COLO668 (cell line): ENCODE measurements at regions not wholly inside any gene's neighbourhood (a gene's known extent, or its start where the extent isn't known, plus 50 kb on each side); places are given as distances from the start of the nearest gene placed in this dataset.

Experiments used
- DNase-seq: peaks from one replicate; lab custom pipeline; 2025; ENCODE audit not compliant: unreplicated experiment; lab: John Stamatoyannopoulos, UW

DNA sequence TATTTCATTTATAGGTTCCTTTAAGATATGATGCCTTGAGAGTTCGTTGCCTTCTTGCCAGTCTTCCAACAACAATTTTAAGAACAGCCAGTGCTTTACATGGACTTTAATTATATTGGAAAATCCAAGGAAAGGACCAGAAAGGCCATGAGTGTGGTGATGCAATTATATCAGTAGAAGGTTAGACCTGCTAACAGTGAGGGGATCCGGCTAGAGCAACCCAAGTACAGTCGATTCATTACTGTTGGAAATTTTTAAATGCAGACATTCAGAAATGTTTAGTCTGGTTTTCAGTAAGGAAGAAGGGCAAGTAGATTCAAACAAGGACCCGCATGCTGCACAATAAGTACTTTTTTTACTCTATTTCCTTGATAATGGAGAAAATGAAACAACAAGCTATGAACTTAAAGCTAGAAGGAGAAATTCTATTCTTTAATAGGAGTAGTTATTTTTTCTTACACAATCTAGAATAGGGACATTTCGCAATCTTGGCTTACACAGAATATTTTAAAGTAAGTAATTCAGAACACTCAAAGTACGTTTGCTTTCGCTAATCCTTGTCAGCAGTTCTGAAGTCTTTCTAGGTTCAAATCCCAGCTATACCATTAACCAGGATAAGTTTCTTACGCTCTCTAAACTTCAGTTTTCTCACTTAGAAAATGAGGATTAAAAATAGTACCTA, 405.5 kb downstream of the MEIS1 start:
- no peak for DNase-seq

DNA sequence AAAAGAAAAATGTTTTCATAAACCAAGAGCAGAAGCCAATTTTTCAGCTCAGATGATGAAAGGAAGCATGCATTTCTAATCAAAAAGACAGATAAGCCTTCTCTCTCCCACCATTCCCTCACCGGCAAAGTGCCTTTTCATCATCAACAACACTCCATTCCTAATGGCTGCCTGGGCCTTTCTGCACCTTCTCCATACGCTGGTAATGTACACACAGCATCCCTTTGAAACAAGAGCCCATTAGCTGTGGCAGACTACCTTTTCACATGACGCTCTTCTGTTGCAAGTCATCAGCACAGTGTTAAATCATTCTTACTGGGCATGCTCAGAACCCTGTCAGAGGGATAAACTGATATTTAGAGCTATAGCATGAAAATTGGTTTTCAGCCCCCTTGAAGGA, 408.9 kb downstream of the MEIS1 start:
- no peak for DNase-seq

DNA sequence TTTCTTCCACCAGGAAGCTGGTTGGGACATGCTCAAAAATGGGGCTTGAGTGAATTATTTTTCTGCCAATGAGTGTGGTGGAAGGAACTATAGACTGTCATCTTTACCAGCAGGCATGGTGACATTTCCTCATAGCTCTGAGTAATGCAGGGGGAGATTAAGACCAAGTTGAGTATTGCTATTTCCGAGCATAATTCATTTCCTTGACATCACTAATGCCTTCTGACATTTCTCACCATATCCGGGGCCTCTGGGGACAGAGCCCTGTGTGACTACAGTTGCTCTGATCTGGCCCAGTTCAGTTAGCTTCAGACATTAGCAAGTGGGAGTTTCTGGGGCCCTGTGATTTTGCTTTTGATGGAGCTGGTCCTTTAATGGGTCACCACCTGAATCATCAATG, 410.4 kb downstream of the MEIS1 start:
- DNase-seq: no peak

DNA sequence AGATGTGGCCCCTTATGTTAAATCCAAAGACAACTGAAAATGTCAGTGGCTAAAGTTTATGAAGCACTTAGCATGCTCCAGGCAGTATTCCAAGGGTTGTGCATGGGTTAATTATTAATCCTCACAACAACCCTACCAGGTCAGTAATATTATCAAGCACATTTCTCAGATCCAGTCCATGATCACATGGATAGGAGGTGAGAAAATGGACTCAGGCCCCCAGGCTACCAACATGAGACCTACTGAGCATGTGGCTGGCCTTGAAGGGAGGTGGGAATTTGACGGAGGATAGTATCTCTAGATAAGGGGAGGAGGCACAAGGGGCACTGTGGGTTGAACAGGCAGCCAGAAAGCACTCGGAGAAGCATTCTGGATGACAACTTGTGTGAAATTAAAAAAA, 412.0 kb downstream of the MEIS1 start:
- no peak for DNase-seq

DNA sequence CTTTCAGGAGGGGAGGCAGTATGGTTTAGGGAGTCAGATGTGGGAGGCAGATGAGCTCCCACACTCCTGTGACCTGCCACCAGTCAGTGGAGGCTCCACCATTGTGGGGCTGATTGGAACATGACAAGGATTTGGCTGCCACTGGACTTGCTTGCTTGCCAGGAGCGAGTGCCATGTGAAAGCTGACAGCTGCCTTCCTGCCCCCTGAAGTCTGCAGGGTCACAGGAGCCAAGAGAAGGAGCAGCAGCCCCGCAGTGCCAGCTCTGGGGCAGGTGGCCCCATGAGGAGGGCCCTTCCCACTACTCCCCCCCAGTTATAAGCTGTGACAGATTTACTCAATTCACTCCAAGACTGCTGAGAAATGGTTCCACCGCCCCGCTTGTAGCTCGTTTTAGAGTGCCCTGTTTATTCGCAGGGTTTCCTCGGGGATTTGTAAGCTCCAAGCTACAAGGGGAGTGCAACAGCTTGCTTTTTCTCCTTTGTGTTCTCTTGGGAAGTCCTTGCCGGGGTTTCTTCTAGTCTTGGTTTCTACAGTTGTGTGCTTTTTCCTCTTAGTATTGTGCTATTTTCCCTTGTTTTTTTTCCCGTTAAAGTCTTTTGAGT, 414.3 kb downstream of the MEIS1 start:
- DNase-seq: no peak

DNA sequence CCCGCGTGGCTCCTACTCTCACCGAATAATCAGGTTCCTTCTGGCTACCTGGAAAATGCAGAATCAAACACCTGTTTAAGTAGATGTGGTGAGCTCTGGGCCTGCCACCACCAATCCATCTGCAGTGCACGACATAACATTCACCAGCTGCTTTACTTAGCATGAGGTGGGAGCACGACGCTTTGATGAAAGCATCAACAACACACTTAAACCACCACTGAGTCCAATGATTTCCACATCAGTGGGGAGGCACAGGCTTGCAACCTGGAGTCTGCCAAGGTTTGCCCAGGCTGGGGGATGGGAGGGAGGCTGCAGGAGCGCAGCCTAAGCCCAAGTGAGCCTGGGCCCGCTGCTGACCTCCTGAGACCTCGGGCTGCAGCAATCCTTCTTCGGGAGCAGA, 415.5 kb downstream of the MEIS1 start:
- no peak for DNase-seq

DNA sequence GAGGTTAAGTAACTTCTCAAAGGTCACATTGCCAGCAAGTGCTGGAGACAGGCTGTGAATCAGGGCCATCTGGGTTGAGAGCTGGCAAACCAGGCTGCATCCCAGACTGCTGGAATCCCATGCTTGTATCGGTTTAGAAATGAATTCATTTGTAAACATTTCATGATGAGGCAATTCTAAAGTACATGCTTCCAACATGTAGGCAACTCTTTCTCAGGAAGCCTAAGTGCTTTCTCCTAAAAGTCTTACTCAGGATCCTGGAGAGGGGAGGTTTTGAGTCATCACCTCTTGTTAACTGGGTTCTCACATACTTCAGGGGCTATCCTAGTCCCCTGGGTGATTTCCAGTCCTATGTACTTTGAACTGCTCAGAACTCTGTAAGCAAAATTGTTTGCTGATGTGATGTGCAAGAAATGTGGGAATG, 416.5 kb downstream of the MEIS1 start:
- DNase-seq: no peak

DNA sequence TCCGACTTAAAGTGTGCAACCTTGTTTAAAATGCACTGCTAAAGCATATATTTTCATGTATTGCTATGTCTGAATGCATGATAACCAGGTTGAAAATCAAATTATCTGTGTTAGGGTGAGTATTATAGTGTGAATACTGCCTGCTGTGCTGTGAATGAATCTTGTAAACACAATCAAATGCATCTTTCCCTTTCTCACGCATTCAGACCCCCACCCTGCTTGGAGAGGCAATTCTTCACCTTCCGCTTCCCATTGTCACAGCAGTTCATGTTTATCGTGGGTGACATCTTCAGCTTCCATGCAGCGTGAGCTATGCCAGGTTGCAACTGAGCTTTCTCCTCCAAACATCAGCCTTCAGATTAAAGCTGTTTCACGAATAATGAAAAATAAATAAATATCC, 418.0 kb downstream of the MEIS1 start:
- DNase-seq: no peak

DNA sequence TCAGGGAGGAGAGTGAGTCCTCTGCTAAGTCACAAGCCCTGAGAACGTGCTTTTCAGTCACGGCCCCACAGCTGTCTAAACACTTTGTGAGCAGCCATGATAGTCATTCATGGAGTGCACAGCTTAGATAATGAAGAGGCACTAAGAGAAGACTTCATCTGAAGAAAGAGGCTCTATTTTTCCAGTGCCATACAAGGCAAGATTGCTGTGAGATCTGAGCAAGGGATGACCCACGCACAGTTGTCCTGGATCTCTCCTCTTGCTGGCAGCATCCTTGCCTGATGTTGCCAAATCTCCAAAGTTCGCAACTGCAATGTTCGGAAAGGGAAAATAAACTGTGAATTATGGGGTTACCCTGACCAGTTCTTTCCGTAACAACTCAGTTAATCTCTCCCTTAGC, 418.7 kb downstream of the MEIS1 start:
- no peak for DNase-seq

DNA sequence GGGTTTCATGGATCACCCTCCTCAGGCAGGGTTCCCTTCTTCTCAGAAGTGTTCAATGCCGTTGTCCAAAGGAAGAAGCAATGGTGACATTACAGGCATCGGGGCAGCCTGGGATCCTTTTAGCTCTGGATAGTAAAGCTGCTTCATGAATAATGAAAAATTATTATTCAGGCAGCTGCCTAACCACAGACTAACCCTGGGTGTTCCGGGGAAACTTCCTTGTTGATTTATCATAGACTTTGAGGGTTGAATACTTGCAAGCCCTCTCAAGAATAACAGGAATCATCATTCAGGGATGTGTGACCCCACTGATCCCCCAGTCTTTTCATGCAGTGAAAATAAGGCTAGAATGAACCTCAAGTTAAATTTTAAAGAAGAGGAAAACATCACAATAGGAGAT, 419.4 kb downstream of the MEIS1 start:
- DNase-seq: no peak

DNA sequence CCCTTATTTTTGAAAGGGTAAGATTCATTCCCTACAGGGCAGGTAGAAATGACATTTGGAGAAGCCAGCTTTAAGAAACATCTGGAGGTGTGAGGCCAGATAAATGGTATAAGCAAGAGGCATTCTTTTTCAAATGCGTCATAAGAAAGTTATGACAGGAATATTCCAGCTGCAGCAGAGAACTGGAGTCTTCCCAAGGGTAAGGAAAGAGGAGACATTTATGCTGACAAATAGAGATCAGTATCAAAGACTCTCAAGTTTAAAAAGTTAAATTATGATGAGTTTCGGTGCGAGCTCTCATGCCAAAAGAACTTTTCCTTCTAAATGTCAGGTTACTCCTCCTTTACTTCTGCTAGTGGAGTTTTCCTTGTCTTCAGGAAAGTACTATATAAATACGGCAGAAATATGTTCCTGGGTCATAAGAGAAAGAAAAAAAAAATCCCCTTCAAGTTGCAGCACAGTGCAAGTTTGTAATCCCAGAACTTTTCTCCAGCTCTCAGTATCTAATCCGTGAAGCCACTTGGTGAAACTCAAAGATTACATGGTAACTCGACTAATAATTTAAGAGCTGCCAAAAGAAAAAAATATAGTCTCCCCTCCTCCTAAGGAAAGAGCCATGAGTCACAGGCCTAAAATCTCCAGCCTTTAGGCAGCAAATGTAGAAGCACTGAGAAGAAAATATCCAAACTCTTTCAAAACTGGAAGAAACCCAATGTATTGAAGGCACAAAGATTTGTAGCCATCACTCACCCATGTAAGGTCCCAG, 428.1 kb downstream of the MEIS1 start:
- no peak for DNase-seq

DNA sequence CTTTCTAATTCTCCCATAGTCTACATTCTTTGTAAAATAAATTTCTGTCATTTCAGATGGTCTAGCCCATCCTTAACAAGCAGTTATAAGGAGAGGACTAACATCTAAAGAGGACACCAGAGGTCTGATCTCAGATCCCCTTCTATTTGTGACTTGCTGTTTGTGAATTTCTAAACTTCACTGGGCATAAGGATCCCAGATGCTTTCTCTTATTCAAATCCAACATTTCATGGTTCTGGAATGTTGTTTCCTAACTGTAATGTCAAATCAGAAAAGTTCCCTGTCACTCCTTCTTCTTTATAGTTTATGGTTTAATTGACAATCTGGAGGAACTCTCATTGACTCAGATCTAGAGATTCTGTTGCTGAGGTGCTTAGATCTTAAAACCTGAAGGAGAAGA, 430.2 kb downstream of the MEIS1 start:
- no peak for DNase-seq

DNA sequence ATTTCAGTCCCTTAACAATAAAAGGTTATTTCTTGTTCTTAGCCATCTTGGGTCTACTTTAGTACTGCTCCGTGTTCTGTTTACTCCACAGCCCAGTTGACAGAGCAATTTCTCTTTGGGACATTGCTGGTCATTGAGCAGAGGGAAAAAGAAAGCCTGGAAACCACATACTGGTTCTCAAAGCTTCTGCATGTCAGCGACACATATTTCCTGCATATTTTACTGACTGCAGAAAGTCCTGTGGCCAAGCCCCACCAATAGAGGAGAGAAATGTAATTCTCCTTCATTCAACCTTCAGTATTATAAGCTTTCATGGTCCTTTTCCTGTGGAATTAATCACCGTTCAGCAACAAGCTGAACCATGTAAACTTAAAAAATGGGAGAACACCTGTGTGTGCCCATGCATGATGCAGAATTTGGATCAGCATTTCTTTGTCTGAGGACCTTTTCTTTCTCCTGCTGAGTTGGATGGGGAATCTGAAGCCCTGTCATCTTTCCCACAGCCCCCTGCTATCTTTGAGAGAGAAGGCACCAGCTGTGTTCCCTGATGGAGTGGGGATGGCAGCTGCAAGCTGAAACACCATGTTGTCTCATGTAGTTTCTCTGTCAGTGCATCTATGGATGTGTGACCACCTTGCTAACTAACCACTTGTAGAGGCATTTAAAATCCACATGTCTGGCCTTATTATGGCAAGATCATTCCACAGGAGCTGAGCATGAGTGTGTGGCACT, 431.6 kb downstream of the MEIS1 start:
- no peak for DNase-seq

DNA sequence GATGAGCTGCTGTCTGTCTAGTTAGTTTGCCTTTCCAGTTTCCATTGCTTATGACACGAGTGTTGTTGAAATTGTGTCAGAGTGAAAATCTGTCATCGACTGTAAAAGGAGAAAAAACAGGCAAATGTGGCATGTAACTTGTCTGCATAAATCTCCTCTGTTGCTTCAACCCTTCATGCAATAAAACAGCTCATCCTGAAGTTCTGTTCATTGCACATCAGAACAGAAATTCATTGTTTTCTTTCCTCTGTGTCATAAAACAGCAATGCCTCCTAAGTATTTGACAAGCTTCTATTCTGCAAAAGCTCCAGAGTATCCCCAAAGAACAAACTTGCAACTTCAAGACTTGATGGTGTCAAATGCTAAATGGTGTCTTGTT, 432.1 kb downstream of the MEIS1 start:
- no peak for DNase-seq

DNA sequence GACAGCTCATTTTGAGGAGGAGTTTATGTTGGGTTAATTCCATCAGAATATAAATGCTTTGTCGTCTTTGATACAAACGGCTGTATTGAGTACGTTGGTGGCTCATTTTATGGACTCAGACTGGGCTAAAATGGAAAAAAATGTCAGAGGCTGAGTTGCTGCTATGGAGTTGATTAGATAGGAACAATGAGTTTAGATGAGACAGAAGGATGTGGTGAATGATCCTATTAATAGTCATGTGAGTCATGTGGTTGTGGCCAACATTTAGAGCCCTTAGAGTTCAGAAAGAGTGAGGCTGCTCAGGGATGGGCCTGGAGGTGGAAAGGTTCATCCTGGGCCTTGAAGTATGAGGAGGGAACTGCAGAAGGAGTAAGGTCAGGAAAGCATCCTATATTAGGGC, 434.2 kb downstream of the MEIS1 start:
- DNase-seq: no peak

DNA sequence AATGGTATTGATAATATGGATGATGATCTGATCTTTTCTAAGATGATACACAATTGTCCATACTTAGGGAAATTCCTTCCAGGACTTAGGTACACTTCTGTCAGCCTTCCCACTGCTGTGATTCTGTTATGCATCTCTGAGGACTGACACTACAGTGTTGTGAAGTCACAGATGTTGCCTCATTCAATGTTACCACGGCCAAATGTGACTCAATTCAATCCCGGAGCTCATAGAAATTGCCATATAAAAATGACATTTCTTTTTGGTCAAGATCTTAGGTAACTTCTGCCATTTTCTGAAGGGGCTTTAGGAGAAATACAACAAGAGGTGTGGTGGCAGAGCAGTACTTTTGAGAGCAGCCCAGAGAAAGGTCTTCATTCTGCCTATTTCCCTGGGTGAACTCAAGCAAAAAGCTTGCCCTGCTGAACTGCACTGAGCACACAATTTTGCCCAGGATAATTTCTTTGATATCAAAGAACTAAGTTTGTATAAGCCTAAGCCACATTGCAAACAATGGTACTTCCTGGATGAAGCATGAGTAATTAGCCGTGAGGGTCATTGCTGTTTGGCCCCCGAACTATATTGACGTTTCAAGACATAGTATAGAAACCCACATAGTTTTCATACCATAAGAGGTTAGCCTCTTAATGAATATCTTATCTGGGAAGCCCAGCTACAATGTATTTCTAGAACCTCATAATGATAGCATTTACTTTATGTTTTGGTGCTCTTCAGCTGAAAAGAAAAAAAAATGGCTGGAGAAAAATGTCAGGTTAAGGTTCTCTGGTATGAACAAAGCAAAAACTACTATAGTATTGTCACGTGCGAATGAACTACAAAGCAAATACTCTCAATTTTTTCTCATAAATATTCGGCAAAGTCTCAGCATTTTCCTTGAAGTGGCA, 437.4 kb downstream of the MEIS1 start:
- DNase-seq: no peak

DNA sequence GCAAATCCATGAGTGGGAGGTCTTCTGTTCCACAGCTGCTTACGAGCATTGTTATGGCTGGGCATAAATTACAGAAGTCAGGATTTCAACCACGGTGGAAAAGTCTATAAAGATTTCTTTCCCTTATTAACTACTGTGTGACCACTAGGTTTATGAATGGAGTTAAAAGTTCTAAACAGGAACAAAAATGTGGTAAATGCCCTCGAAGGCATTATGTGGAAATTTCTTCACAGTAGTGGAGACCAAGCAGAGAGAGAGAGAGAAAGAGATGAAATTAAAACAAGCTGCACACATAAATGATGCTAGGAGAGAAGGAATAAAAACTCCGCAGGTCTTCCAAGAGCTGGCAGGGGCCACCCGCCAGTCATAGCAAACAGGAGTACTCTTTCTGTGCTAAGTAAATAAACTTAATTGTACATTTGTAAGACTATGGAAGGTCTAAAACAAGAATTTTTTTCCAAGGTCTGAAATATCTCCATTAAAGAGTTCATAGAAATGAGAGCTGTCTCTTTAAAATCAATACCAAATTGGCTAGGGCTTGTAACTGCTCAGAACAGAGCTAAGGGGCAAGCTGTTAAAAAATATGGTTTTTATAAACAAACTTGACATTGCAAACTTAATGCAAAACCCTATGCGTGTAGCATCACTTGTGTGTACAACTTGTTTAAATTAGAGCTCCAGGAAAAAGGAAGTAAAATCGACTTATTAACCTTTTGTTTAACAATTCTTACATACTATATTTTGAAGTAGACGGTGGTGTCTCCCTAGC, 438.2 kb downstream of the MEIS1 start:
- no peak for DNase-seq

DNA sequence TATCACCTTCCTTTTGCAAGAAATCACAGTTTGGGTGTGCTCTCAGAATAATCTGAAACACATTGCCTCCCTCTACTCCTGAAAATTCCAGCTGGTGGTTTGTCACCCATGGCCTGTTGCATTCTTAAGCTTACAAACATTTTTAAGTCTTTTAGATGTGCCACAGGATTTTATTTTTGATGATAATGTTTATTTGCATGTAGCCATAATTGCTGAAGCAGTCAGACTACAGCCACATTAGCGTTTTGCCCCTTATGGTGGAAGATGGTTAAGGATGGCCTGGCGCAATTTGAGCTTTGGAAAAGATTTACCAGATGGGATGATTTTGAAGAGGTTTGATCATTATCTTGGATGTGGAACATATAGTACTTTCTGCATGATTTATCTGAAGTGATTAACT, 439.5 kb downstream of the MEIS1 start:
- no peak for DNase-seq

DNA sequence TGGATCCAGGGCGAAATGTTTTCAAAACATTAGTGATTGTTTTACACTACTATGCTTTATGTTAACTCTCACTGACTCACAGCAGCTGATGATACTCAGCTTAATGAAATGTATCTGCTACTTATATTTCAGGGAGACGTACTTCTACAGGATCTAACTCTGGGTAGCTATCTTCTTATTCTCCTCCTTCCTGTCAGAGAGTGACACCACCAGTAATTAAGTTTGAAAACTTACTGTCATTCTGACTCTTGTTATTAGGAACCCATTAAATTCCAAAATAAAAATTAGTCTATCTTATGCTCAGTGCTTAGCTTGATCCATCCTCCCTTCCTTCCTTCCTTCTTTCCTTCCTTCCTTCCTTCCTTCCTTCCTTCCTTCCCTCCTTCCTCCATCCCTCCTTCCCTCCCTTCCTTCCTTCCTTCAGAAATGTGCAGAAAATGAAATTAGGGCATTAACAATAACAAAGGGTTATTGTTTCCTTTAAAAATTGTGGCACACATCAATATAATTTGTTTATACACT, 441.1 kb downstream of the MEIS1 start:
- no peak for DNase-seq
